HG03442 (cell line): ENCODE measurements at regions not wholly inside any gene's neighbourhood (a gene's known extent, or its start where the extent isn't known, plus 50 kb on each side); places are given as distances from the start of the nearest gene placed in this dataset.
"Not testable (repeated sequence)": the region's sequence is repeated elsewhere in the genome, so short reads cannot be mapped to it uniquely, and the experiment has no call there.

Experiments used
- ATAC-seq: cut with Tn5 transposase; IDR thresholded peaks from one replicate; pipeline ENCODE4 v1.9.1; 2021; ENCODE audit warnings: mild to moderate bottlenecking, moderate library complexity; ENCODE audit not compliant: unreplicated experiment

DNA sequence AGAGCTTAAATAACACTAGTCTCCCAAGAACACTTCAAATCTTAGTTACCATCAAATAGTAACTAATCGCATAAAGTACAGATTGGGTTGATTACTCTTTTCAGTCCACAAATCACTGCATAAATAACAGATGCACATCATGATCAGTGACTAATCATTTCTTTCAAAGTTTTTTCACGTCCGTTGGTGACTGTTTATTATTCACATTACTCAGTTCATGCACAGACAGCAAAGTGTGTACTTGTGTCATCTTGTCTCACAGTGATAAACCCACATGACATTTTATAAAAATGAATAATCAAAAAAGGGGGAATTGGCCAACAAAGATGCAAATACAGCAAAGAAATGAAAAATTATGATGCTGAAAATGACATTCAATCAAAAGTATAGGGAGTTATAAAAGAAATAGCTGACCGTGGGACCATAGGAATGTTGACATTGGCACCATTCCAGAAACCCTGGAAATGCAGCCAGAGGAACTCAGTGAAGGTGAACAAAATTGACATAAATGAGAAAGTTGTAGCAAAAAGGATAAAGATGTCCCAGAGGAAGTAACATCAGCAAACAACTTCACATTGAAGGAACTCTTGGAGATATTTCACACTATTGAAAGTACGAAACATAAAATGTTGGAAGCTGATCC is 161.5 kb downstream of the SOX3 start:
- no peak for ATAC-seq

DNA sequence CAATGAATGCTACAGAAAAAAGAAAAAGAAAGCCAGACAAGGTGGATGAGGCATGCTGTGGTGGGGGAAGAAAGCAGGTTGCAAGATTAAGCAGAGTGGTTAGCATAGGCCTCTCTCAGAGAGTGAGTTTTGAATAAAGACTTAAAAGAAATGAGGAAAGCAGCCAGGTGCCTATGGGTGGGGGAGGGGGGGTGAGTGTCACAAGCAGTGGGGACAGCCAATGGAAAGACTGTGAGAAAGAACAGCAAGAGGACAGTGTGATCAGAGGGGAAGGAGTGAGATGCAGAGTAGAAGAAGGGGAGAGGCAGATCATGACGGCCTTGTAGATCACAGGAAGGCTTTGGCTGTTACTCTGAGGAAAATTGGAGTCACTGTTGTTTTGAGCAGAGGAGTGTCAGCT is 162.5 kb downstream of the SOX3 start:
- ATAC-seq = no peak

DNA sequence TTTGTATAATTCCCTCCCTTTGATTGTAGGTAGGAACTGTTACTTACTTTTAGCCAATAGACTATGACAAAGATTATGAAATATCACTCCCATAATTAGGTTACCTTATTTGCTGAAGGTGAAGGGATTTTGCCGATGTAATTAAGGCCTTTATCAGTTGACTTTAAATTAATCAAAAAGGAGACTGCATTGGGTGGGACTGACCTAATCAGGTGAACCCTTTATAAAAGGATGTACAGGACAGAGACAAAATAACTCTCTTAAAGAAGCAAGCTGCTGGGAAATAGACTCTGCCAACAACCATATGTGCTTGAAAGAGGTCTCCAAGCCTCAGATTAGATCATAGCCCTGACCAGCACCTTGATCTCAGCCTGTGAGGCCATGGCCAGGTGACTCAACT is 167.6 kb downstream of the SOX3 start:
- no peak for ATAC-seq

DNA sequence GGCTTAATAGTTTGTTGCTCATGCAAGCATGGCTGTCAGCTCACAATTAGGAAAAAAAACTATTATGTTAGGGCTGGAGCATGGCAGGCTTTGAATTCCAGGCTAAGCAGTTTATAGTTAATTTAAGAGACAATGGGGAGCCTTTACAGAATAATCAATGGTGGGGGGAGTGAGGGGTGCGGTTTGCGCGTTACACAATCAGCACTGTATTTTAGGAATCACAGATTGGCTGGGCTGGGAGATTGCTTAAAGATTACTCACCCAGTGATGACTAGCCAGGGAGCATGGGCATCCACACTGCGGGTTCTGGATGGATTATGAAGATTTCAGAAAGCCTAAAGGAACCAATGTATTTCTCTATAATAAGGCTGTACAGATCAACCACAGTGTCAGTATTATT is 186.6 kb downstream of the SOX3 start:
- no peak for ATAC-seq

DNA sequence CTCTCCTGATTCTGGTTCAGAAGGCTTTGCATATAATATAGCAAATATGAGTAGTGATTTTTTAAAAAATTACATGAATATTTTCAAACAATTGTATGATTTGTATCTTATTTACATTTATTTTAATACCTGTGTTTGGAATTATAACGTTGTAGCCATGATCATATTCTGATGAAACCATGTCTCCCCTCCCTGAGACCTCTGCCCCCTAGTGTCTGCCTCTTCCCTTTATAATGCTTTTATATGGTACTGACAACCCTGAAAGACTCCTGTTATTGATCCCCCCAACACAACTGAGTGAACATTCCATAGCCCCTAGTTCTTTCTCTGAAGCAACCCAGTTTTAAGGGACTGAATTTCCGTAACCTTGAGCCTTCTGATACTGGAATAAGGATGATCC is 187.4 kb downstream of the SOX3 start:
- ATAC-seq = no peak

DNA sequence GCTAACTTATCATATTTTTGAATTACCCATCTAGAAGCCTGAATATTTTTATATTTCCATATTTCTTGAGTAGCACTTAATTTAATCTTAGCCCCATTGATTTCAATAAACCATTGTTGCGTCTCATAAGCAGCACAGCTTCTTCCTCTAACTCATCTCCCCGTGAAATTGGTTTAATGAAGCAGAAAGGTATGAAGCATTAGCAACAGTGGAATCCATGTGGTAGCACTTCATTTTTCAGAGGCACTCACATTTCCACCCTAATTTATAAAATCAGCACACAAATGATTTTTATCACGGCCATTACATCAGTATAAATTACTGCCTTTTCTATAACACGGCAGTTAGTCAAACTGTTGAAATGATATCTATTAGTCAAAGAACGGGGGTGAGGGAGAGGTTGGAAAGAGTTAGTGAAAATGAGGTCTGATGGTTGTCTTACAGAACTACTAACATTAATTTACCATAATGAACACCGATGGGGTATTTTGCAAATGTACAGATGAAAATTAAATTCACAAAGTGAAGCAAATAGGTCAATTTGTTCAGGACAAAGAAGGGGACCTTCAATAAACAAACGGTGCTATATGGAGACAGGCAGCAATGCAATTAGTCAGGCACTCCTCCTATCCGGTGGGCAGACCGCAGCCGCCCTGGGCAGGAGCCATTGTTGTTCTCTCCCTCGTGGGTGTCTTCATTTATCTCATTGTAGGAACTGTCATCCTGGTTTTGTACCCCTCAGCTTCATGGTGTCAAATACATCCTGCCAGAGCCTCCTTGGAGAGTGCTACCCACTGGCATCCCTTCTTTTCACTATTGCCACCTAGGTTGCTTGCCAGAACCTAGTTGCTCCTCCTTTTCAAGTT is 205.7 kb downstream of the SOX3 start:
- ATAC-seq = no peak

DNA sequence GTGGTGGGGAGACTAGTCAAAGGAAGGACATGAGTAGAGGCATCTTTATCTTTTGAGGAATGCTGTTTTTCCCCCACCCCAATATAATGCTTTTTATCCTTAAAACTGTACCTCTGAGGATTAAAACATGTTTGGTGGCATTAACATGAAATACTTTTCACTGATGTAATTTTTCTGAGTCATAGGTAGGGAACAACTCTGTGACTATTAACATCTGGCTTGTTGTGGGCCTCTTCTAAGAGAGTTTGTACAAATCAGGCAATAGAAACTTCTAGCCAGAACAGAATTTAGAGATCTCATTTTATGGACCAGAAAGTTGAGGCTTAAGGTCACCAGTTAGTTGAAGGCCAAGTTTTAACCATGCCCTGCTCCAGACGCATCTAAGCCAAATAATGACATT is 207.6 kb downstream of the SOX3 start:
- no peak for ATAC-seq

DNA sequence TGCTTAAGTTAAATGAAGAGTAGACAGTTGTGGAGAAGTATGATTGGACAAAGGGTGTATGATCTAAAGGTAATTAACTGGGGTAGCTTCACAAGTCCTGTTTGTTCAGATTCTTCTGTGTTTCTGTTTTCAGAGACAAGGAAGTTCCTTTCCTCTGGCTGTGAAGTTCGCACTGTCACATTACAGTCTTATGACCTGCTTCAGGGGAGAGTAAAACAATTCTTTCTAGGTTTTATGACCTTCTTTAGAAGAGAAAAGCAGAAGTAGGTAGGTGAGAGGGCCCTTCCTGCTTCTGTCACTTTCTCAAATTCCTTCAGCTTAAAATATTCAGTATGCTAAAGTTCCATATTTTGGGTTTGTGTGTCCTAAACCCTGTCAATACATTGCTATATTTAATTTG is 211.9 kb downstream of the SOX3 start:
- no peak for ATAC-seq

DNA sequence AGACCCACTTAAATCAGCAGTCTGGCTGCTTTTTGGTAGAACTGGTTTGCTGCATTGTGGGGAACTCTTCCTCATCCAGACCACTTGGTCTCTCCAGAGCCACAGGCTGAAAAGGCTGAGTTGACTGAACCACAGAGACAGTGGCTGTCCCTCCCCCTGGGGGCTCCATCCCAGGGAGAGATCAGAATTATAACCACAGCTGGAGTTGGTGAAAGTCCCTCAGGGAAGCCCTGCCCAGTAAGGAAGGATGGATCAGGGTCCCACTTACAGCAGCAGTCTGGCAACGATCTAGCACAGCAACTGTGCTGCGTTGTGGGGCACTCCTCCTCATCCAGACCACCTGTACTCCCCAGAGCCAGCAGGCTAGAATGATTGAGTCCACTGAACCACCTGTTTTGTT is 212.7 kb downstream of the SOX3 start:
- ATAC-seq = no peak

DNA sequence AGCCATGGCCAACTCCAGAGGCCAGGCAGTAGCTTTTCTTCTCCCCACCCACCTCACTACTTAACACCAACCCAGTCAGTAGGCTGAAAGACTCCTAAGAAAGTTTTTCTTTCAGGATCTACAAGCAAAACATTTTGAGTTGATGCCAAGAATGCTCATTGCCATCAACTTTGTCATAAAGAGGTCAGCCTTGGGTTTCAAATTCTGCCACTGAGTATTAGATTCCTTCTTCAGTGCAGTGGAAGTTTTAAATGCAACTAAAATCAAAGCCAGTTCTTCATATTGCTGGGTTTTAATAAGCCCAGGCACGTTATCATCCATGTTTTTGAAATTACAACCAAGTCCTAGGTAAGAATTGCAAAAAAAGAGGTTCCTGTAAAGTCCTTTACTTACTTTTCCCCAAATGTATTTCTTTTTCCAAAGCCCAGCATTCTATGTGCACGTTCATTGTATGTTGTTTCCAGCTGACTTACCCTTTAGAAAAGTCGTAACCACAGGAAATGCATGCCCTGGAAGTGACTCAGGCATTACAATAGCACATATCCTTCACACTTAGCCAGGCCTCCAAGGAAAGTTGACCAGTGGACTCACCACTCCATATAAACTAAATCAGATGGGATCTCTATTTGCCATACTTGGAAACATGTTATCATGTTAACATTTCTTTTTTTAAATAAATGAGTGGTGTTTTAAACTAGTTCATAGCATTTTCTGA is 229.9 kb downstream of the SOX3 start:
- no peak for ATAC-seq

DNA sequence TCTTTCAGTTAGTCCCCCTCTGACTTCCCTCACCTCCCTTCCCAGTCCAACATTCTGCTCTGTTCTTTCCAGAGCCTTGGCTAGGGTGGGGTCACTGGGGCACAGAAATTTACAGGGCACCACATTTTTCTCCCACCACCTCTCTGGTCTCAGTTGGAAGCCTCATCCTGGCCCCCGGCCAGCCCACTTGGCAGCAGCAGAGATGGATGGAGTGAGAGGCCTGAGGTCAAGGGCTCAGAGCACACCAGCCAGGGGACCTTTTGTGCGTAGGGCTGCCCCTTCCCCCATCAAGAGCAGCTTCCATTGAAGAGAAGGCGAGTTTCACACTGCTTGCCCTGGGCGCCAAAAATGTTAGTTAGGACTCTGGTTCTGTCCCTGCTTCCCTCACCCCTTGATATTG is 230.9 kb downstream of the SOX3 start:
- ATAC-seq = no peak

DNA sequence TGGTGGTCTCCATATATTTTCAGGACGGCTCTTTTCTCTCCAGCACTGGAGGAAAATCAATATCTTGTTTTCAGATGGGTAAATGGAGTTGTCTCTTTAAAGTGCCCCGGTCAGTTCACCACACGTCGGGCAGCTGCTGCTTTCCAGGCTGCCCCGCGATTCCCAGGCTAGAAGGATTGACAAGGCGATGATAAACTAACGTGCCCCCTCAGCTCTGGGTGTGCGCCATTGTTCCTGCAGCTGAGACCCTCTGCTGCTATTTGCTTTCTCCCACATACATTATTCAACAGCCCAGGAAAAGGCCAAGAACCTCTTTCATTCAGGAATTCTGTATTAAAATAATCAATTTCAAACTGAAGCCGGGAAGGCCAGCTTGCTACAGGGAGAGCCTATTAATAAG is 254.5 kb downstream of the SOX3 start:
- ATAC-seq = no peak

DNA sequence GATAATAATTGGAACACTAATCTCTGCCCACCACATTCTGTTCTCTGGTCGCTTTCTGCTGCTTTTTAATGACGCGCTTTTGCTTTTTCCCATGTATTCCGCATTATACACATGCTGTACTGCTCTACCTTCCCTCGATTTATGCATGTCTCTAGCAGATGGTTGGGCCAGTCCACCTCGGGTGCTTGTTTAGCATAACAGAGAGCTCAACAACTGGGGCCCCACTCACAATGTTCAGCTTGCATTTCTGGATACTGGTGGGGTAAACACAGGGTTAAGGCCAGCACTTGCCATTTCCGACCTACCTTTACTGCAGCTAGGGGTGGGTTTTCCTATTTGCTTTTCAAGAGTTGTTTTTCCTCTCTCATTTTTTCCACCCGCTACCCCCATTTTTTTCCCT is 255.8 kb downstream of the SOX3 start:
- no peak for ATAC-seq

DNA sequence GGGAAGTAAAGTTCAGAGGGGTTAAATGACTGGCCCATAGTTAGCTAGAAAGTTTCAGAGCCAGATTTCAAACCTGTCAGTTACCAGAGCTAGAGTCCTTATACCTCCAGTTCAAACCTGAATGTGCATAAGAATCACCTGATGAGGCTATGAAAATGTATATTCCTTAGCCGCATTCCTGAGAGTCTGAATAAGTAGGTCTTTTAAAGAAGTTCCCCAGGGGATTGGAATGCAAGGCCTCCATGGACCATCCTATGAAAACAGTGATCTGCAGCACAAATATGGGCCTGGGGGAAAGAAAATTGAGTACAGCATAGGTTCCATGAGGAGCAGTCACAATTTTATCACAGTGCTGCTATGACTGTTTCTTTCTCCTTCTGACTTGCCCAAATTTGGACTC is 263.9 kb upstream of the CXorf66 start:
- no peak for ATAC-seq

DNA sequence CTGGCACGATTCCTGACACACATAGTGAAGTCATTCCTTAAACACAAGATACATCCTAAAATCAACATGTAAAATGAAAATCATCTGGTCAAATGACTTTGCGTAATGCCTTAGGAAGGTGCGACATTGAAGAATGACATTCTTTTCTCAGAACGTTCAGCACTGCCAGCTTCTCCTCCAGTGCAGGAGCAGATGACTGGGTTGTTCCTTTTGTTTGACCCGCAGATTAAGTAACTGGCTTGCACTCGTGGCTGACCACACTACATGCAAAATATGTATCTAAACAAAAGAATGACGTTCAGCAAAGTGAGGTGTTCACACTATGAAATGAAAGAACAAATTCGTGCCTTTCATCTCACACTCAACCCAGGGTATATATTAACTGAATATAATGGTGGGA is 260.7 kb upstream of the CXorf66 start:
- ATAC-seq = not testable (repeated sequence)

DNA sequence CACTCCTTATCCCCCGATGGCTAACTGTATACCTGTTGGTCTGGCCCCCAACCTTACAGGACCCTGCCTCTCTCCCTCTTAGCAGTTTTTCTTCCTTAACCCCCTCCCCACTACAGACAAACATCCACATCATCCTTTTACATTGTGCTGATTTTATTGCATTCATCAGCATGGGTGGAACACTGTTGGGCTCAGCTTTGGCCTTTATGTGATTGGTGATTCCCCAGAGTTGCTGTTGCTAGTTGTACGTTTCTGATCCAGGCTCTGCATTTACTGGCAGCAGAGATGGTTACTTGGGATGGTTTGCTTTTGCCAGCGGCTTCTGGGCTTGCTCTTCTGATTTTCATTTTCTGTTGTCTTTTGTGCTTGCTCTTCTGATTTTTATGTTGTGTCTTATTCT is 250.6 kb upstream of the CXorf66 start:
- not testable (repeated sequence) for ATAC-seq

DNA sequence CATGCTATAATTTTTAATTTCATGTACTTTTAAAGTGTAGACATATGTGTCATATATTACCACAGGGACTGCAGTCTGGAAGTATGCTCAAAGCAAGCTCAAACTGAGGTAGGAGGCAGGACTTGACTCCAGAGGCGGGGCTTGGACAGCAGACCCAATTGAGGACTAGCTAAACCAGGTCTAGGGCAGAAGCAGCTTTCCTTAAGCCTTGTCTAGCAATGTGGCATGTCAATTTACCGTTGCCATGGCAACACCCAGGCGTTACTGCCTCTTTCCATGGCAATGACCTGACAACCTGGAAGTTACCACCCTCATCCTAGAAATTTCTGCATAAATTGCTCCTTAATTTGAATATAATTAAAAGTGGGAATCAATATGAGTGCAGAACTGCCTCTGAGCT is 249.2 kb upstream of the CXorf66 start:
- ATAC-seq = not testable (repeated sequence)

DNA sequence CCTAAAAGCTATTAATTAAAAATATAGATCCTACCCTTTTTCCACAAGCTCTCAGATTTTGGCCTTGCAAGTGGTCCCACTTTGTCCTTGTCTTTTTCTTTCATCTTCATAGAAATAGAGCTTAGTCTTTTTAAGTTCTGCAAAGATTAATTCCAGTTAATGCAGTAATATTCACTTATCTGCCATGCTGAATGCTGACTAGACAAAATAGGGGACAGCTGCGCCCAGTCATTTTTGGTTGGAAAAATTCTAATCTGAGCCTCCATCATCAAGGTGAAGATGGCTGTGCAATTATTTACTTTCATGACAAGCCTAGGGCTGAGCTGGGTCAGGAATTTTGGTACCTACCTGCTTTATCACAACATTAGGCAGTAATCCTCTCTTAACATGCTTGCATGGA is 241.3 kb upstream of the CXorf66 start:
- ATAC-seq = no peak

DNA sequence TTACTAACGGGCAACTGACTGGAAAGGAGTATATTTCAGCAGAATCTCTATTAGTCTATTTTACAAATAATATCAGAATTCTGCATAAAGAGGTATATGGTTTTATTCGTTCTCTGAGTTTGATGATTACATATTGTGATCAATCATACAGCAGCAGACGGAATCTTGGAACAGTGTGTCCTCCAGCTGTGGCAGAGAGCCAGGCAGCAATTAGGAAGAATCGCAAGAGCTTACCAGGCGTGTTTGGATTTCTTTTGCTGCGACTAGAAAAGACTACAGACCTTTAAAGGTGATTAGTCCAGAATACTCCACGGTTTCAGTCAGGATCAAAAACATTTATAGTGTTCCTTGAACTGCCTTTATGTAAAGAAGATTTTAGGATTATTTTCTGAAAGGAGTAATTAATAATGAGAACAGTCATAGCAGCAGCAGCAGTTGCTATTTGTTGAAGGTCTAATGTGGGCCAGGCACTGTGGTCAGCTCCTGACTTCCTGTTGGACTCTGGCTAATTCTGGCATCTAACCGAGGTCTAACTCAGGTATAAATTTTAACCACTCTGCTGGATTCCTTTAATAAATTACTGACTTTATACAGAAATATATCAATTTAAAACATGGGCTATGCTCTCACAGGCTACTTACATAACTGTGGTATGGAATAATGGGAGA is 225.3 kb upstream of the CXorf66 start:
- no peak for ATAC-seq

DNA sequence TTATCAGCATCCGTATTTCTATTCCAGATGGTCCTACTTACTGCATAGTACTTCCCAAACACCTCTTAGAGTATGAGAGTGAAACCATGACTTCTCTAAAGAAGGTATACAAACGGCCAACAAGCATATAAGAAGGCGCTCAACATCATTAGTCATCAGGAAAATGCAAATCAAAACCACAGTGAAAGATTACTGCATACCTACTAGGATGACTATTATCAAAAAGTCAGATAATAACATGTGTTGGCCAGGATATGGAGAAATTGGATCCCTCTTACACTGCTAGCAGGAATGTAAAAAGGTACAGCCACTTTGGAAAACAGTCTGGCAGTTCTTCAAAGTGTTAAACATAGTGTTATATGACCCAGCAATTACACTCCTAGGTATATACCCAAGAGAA is 215.3 kb upstream of the CXorf66 start:
- ATAC-seq = no peak

DNA sequence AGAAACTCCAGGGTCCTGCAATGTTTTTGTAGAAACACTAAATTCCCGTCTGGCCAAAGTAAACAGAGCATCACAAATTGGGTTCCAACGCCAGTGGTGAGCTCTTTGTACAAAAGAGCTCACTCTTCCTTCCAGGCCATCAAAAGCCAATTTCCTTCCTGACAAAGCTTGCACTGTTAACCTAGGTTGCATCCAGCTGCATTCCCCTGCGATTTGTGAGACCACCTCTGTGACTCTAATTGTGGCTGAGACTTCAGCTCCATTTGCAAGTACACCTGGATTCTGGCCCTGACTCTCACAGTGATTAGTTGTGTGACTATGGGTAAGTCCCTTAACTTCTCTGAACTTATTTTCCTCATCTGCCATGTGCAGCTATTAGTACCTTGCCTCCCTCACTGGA is 212.5 kb upstream of the CXorf66 start:
- no peak for ATAC-seq
